COLO829 (cell line): ENCODE measurements at regions not wholly inside any gene's neighbourhood (a gene's known extent, or its start where the extent isn't known, plus 50 kb on each side); places are given as distances from the start of the nearest gene placed in this dataset.

Experiments used
- DNase-seq: peaks from one replicate; pipeline ENCODE4 v3.0.0; 2012; ENCODE audit warnings: low spot score

DNA sequence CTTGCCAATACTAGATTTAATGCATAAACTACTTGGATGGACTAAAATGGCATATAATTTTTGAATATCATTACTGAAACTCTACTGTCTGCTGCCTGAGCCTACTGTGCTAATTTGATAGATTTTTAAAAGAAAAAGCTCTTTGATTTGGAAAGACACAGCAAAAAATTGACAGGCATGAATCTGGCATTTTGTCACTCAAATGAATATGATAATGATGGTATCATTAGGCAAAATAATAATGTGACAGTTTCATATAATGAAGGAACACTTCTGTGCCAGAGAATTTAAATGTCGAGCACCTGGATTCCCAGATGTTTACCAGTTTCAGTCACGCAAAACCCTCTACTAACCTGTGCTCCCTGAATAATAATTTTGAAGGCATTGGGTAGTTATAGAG lies 60.0 kb upstream of the SLC13A1 start:
- no peak for DNase-seq
